Karpas-422 (cell line): ENCODE measurements at regions not wholly inside any gene's neighbourhood (a gene's known extent, or its start where the extent isn't known, plus 50 kb on each side); places are given as distances from the start of the nearest gene placed in this dataset.

Experiments used
- DNase-seq: peaks from one replicate; pipeline ENCODE4 v3.0.0-alpha.2; 2015
- H2AFZ ChIP-seq: fragments of 200-600 bp; sonication (generic); 2 replicates; pipeline ENCODE4 v1.6.1; 2014; ENCODE audit warnings: antibody characterized with exemption, low read length, mixed read lengths
- H3K27ac ChIP-seq: fragments of 200-600 bp; sonication (generic); 2 replicates; pipeline ENCODE4 v1.5.1; 2014; ENCODE audit warnings: mild to moderate bottlenecking, low read length, moderate library complexity
- H3K27me3 ChIP-seq: fragments of 200-600 bp; sonication (generic); 2 replicates; pipeline ENCODE4 v1.6.1; 2014; ENCODE audit warnings: low read length, mixed read lengths
- H3K36me3 ChIP-seq: fragments of 200-600 bp; sonication (generic); 2 replicates; pipeline ENCODE4 v1.6.1; 2014; ENCODE audit warnings: low read length, mixed read lengths; ENCODE audit not compliant: insufficient read depth
- H3K4me1 ChIP-seq: fragments of 200-600 bp; sonication (generic); 2 replicates; pipeline ENCODE4 v1.6.1; 2014; ENCODE audit warnings: mild to moderate bottlenecking, low read length, mixed read lengths
- H3K4me2 ChIP-seq: fragments of 200-600 bp; sonication (generic); 2 replicates; pipeline ENCODE4 v1.6.1; 2014; ENCODE audit warnings: low read length, low read depth, mild to moderate bottlenecking; ENCODE audit not compliant: poor library complexity, severe bottlenecking
- H3K4me3 ChIP-seq: fragments of 200-600 bp; sonication (generic); 2 replicates; pipeline ENCODE4 v1.5.1; 2014; ENCODE audit warnings: mild to moderate bottlenecking, antibody characterized with exemption, low read length, mixed read lengths
- H3K79me2 ChIP-seq: fragments of 200-600 bp; sonication (generic); 2 replicates; pipeline ENCODE4 v1.6.1; 2014; ENCODE audit warnings: mild to moderate bottlenecking, low read length, mixed read lengths
- H3K9ac ChIP-seq: fragments of 200-600 bp; sonication (generic); 2 replicates; pipeline ENCODE4 v1.6.0; 2014; ENCODE audit warnings: low read length
- H3K9me2 ChIP-seq: fragments of 200-600 bp; sonication (generic), shearing (Covaris generic); replicated peaks from 2 replicates; pipeline ENCODE4 v1.6.0; 2014; ENCODE audit warnings: mild to moderate bottlenecking, low read length, moderate library complexity; ENCODE audit not compliant: insufficient read depth
- H3K9me3 ChIP-seq: fragments of 300-700, 200-600 bp; sonication (generic); 2 replicates; pipeline ENCODE4 v1.6.1; 2014; ENCODE audit warnings: low read length, mixed read lengths
- H4K20me1 ChIP-seq: fragments of 200-600 bp; sonication (generic); 2 replicates; pipeline ENCODE4 v1.6.1; 2014; ENCODE audit warnings: mild to moderate bottlenecking, antibody characterized with exemption, low read length, low read depth; ENCODE audit not compliant: insufficient read depth

- H3K9ac ChIP-seq: no peak overlapping the region
- no peak overlapping the region for H3K27ac ChIP-seq
- no peak overlapping the region for H3K4me3 ChIP-seq
Measured at GRCh38 chr6:168905451-168906090, 348.1 kb downstream of the THBS2 start.

GRCh38 chr6:168903613-168904345 is 349.9 kb downstream of the THBS2 start:
- H3K36me3 ChIP-seq: no peaks in the 10 kb centered on the region
- no peaks in the 10 kb centered on the region for H4K20me1 ChIP-seq
- H3K9me3 ChIP-seq: no peaks in the 10 kb centered on the region
- H2AFZ ChIP-seq: no peak overlapping the region
- H3K79me2 ChIP-seq: no peaks in the 10 kb centered on the region
- no peaks in the 10 kb centered on the region for H3K9me2 ChIP-seq
- H3K4me3 ChIP-seq: no peak overlapping the region
- no peaks in the 10 kb centered on the region for H3K27me3 ChIP-seq
- H3K9ac ChIP-seq: no peak overlapping the region
- no peak overlapping the region for H3K4me2 ChIP-seq
- no peak overlapping the region for H3K27ac ChIP-seq
- H3K4me1 ChIP-seq: no peaks in the 10 kb centered on the region
- no peak for DNase-seq

More at GRCh38 chr6:168905451-168906090, 348.1 kb downstream of the THBS2 start:
- Histone ChIP-seq H3K36me3 (no peaks in the 10 kb centered on the region), H3K27me3 (no peaks in the 10 kb centered on the region), H3K4me2 (no peak overlapping the region), H4K20me1 (no peaks in the 10 kb centered on the region), H3K9me2 (no peaks in the 10 kb centered on the region), H2AFZ (no peak overlapping the region), H3K9me3 (no peaks in the 10 kb centered on the region), H3K79me2 (no peaks in the 10 kb centered on the region), H3K4me1 (no peaks in the 10 kb centered on the region)
- no peak for DNase-seq

GRCh38 chr6:168902075-168902474 is 351.6 kb downstream of the THBS2 start:
- Histone ChIP-seq H3K4me1 (no peaks in the 10 kb centered on the region), H3K36me3 (no peaks in the 10 kb centered on the region), H3K4me3 (no peak overlapping the region), H3K27me3 (no peaks in the 10 kb centered on the region), H2AFZ (no peak overlapping the region), H3K9me2 (no peaks in the 10 kb centered on the region), H4K20me1 (no peaks in the 10 kb centered on the region), H3K27ac (no peak overlapping the region), H3K9ac (no peak overlapping the region), H3K79me2 (no peaks in the 10 kb centered on the region), H3K4me2 (no peak overlapping the region), H3K9me3 (no peaks in the 10 kb centered on the region)
- no peak for DNase-seq

GRCh38 chr6:168901076-168901475 is 352.6 kb downstream of the THBS2 start:
- DNase-seq: no peak

GRCh38 chr6:168896321-168896720 is 357.3 kb downstream of the THBS2 start:
- no peaks in the 10 kb centered on the region for H3K79me2 ChIP-seq
- H3K4me2 ChIP-seq: no peak overlapping the region
- H2AFZ ChIP-seq: no peak overlapping the region
- H3K9me2 ChIP-seq: no peaks in the 10 kb centered on the region
- H3K4me1 ChIP-seq: peaks cover 4% of the 10 kb centered on the region; the same call in 1 of the 2 replicates
- H3K4me3 ChIP-seq: no peak overlapping the region
- no peaks in the 10 kb centered on the region for H4K20me1 ChIP-seq
- H3K27ac ChIP-seq: no peak overlapping the region
- no peak for DNase-seq
- no peaks in the 10 kb centered on the region for H3K9me3 ChIP-seq
- no peak overlapping the region for H3K9ac ChIP-seq
- no peaks in the 10 kb centered on the region for H3K36me3 ChIP-seq
- H3K27me3 ChIP-seq: no peaks in the 10 kb centered on the region

More at GRCh38 chr6:168901076-168901475, 352.6 kb downstream of the THBS2 start:
- Histone ChIP-seq H3K79me2 (no peaks in the 10 kb centered on the region), H3K4me2 (no peak overlapping the region), H3K4me1 (no peaks in the 10 kb centered on the region), H2AFZ (no peak overlapping the region), H3K27me3 (no peaks in the 10 kb centered on the region), H4K20me1 (no peaks in the 10 kb centered on the region), H3K4me3 (no peak overlapping the region), H3K9me2 (no peaks in the 10 kb centered on the region), H3K9me3 (no peaks in the 10 kb centered on the region), H3K9ac (no peak overlapping the region), H3K27ac (no peak overlapping the region), H3K36me3 (no peaks in the 10 kb centered on the region)

- H3K79me2 ChIP-seq: no peaks in the 10 kb centered on the region
- peak; percentile 91 for DNase-seq
- no peaks in the 10 kb centered on the region for H3K36me3 ChIP-seq
- no peaks in the 10 kb centered on the region for H3K9me3 ChIP-seq
- H3K4me1 ChIP-seq: peaks cover 4% of the 10 kb centered on the region; the same call in 1 of the 2 replicates
- no peaks in the 10 kb centered on the region for H4K20me1 ChIP-seq
- H3K4me2 ChIP-seq: peak overlapping the region; percentile 50
- no peaks in the 10 kb centered on the region for H3K9me2 ChIP-seq
- no peak overlapping the region for H3K27ac ChIP-seq
- peak overlapping the region; percentile 22; the same call in 1 of the 2 replicates for H3K4me3 ChIP-seq
- H3K9ac ChIP-seq: peak overlapping the region; percentile 31; the same call in 1 of the 2 replicates
- H3K27me3 ChIP-seq: no peaks in the 10 kb centered on the region
- H2AFZ ChIP-seq: peak overlapping the region; percentile 87
Measured at GRCh38 chr6:168895102-168895812, 358.4 kb downstream of the THBS2 start.

GRCh38 chr6:168892031-168892430 is 361.6 kb downstream of the THBS2 start:
- peaks cover 4% of the 10 kb centered on the region; the same call in 1 of the 2 replicates for H3K4me1 ChIP-seq
- no peaks in the 10 kb centered on the region for H4K20me1 ChIP-seq
- H3K4me2 ChIP-seq: no peak overlapping the region
- no peak overlapping the region for H3K4me3 ChIP-seq
- no peaks in the 10 kb centered on the region for H3K9me2 ChIP-seq
- no peak overlapping the region for H2AFZ ChIP-seq
- no peaks in the 10 kb centered on the region for H3K79me2 ChIP-seq
- no peaks in the 10 kb centered on the region for H3K36me3 ChIP-seq
- no peaks in the 10 kb centered on the region for H3K9me3 ChIP-seq
- H3K27ac ChIP-seq: no peak overlapping the region
- no peaks in the 10 kb centered on the region for H3K27me3 ChIP-seq
- no peak overlapping the region for H3K9ac ChIP-seq
- DNase-seq: no peak

GRCh38 chr6:168890981-168891365 is 362.7 kb downstream of the THBS2 start:
- Histone ChIP-seq H3K27ac (no peak overlapping the region), H3K9me2 (no peaks in the 10 kb centered on the region), H3K79me2 (no peaks in the 10 kb centered on the region), H3K4me3 (no peak overlapping the region), H3K4me2 (no peak overlapping the region), H3K9ac (no peak overlapping the region), H3K36me3 (no peaks in the 10 kb centered on the region), H3K9me3 (no peaks in the 10 kb centered on the region), H3K4me1 (peaks cover 4% of the 10 kb centered on the region; the same call in 1 of the 2 replicates), H2AFZ (no peak overlapping the region), H4K20me1 (no peaks in the 10 kb centered on the region), H3K27me3 (no peaks in the 10 kb centered on the region)
- no peak for DNase-seq
